ENCODE measurements at regions not wholly inside any gene's neighbourhood (a gene's known extent, or its start where the extent isn't known, plus 50 kb on each side); places are given as distances from the start of the nearest gene placed in this dataset.

GRCh38 chr5:167696558-167697314 lies 594.7 kb upstream of the WWC1 start:
- H3K4me2 ChIP-seq (ENCODE audit: control insufficient read depth, insufficient read depth): no peak overlapping the region
- DNase-seq (ENCODE audit: low read depth, low spot score): no peak
- ChIA-PET RAD21 (ENCODE audit: unreplicated experiment) (no interaction called here), POLR2A (no interaction called here), SMC1A (ENCODE audit: uncharacterized antibody, unreplicated experiment) (no interaction called here), CTCF (interaction anchor here (0.8 kb wide), 1 partner anchor 10 kb away, joined by 3 read pairs; no protein-coding TSS in a partner anchor)
- H3K36me3 ChIP-seq (ENCODE audit: control insufficient read depth in 2 of 2, insufficient read depth in 2 of 2, low read length in 1 of 2): no peaks in the 10 kb centered on the region
- no peaks in the 10 kb centered on the region for H3K9me3 ChIP-seq (replicated peaks; ENCODE audit: control insufficient read depth, insufficient read depth, low read length)
- ATAC-seq: no peak
- no peaks in the 10 kb centered on the region for H3K27me3 ChIP-seq (replicated peaks in 1 of 2; ENCODE audit: control insufficient read depth in 2 of 2, insufficient read depth in 2 of 2, low read length in 1 of 2)
- TF ChIP-seq JUND (IDR thresholded peaks at IDR 0.05; ENCODE audit: low read depth, low read length) (no peak), BHLHE40 (IDR thresholded peaks at IDR 0.05; ENCODE audit: borderline replicate concordance in 1 of 2, low read depth in 2 of 2, low read length in 1 of 2) (no peak), ZNF207 (IDR thresholded peaks at IDR 0.05; ENCODE audit: borderline replicate concordance) (no peak), NR2F1 (conservative IDR thresholded peaks at IDR 0.05) (no peak), SP1 (IDR thresholded peaks at IDR 0.05; ENCODE audit: low read depth, low read length) (no peak), NR2C2 (IDR thresholded peaks at IDR 0.05; ENCODE audit: borderline replicate concordance, control insufficient read depth, insufficient read length, low read depth) (no peak), TCF12 (IDR thresholded peaks at IDR 0.05; ENCODE audit: low read depth, low read length) (no peak)
- H3K4me1 ChIP-seq (ENCODE audit: control insufficient read depth, insufficient read depth, low read length): no peaks in the 10 kb centered on the region
- intact Hi-C loops (cut with micrococcal nuclease; ENCODE audit: unreplicated experiment) (no loop called here), in situ Hi-C loops (cut with MboI) (no loop called here)
- 63% methylated on average over 10 of the region's 10 CpGs for WGBS (ENCODE audit: insufficient coverage, insufficient replicate concordance, low lambda C conversion rate, missing lambda C conversion rate)
- BruUV-seq (replicated peaks): no TSS peak
- H3K4me3 ChIP-seq: no peak overlapping the region
- no peak overlapping the region for H3K27ac ChIP-seq (ENCODE audit: control insufficient read depth, insufficient read depth)
- no peak overlapping the region for H3K9ac ChIP-seq (ENCODE audit: control insufficient read depth, insufficient read depth, low read length)
- H4K20me1 ChIP-seq (ENCODE audit: control insufficient read depth, insufficient read depth): no peaks in the 10 kb centered on the region
- no peak overlapping the region for H2AFZ ChIP-seq (ENCODE audit: control insufficient read depth, low read depth, low read length)
- no peaks in the 10 kb centered on the region for H3K79me2 ChIP-seq (ENCODE audit: control insufficient read depth, insufficient read depth, low read length)
- FAIRE-seq: no peak

- Histone ChIP-seq H3K9me3 (replicated peaks; ENCODE audit: control insufficient read depth, insufficient read depth, low read length) (no peaks in the 10 kb centered on the region), H4K20me1 (ENCODE audit: control insufficient read depth, insufficient read depth) (no peaks in the 10 kb centered on the region), H2AFZ (ENCODE audit: control insufficient read depth, low read depth, low read length) (no peak overlapping the region), H3K4me1 (ENCODE audit: control insufficient read depth, insufficient read depth, low read length) (no peaks in the 10 kb centered on the region), H3K9ac (ENCODE audit: control insufficient read depth, insufficient read depth, low read length) (no peak overlapping the region), H3K27ac (ENCODE audit: control insufficient read depth, insufficient read depth) (no peak overlapping the region), H3K27me3 (replicated peaks in 1 of 2; ENCODE audit: control insufficient read depth in 2 of 2, insufficient read depth in 2 of 2, low read length in 1 of 2) (no peaks in the 10 kb centered on the region), H3K4me3 (no peak overlapping the region), H3K79me2 (ENCODE audit: control insufficient read depth, insufficient read depth, low read length) (no peaks in the 10 kb centered on the region), H3K4me2 (ENCODE audit: control insufficient read depth, insufficient read depth) (no peak overlapping the region), H3K36me3 (ENCODE audit: control insufficient read depth in 2 of 2, insufficient read depth in 2 of 2, low read length in 1 of 2) (no peaks in the 10 kb centered on the region)
- CTCF ChIA-PET: interaction anchor here (0.5 kb wide), 1 partner anchor 28 kb away, joined by 3 read pairs; no protein-coding TSS in a partner anchor
- 4% methylated on average over 1 of the region's 1 CpG for WGBS (ENCODE audit: insufficient coverage, insufficient replicate concordance, low lambda C conversion rate, missing lambda C conversion rate)
- no peak for DNase-seq (ENCODE audit: low read depth, low spot score)
- intact Hi-C loops (cut with micrococcal nuclease; ENCODE audit: unreplicated experiment) (no loop called here), in situ Hi-C loops (cut with MboI) (no loop called here)
- RAD21 ChIA-PET (ENCODE audit: unreplicated experiment): interaction anchor here (1.1 kb wide), 1 partner anchor 30 kb away, joined by 3 read pairs; no protein-coding TSS in a partner anchor
- POLR2A ChIA-PET: no interaction called here
- no peak for FAIRE-seq
- BruUV-seq (replicated peaks): no TSS peak
- SMC1A ChIA-PET (ENCODE audit: uncharacterized antibody, unreplicated experiment): interaction anchor here (1.0 kb wide), 2 partner anchors 23 to 348 kb away, joined by 3 read pairs; no protein-coding TSS in a partner anchor
- no peak for ATAC-seq
- TF ChIP-seq NR2C2 (IDR thresholded peaks at IDR 0.05; ENCODE audit: borderline replicate concordance, control insufficient read depth, insufficient read length, low read depth) (no peak), RAD51 (IDR thresholded peaks at IDR 0.05) (no peak), EP300 (IDR thresholded peaks at IDR 0.05; ENCODE audit: borderline replicate concordance in 1 of 2, control insufficient read depth in 1 of 2, low read depth in 2 of 2, low read length in 2 of 2) (no peak), ZSCAN29 (IDR thresholded peaks at IDR 0.05) (no peak), ZBTB11 (CRISPR knock-in tag; IDR thresholded peaks at IDR 0.05) (no peak), CHD4 (IDR thresholded peaks at IDR 0.05) (no peak), SMAD1 (IDR thresholded peaks at IDR 0.05; ENCODE audit: low read depth, partially characterized antibody) (no peak), SMAD5 (IDR thresholded peaks at IDR 0.05; ENCODE audit: low read depth) (no peak)
Observed at GRCh38 chr5:167699432-167699831, 592.0 kb upstream of the WWC1 start.

Measured in GM12878 (cell line).